ENCODE measurements at regions not wholly inside any gene's neighbourhood (a gene's known extent, or its start where the extent isn't known, plus 50 kb on each side); places are given as distances from the start of the nearest gene placed in this dataset.

- DNase-seq, result no peak
Measured at GRCh38 chr7:21146642-21147423, 281.1 kb upstream of the SP4 start.

- no peak for DNase-seq
Measured at GRCh38 chr7:21149809-21150208, 278.1 kb upstream of the SP4 start.

- no peak for DNase-seq
Measured at GRCh38 chr7:21154614-21155013, 273.3 kb upstream of the SP4 start.

GRCh38 chr7:21159506-21159905 is 268.4 kb upstream of the SP4 start:
- DNase-seq, result no peak

- DNase-seq, result no peak
Measured at GRCh38 chr7:21160401-21160800, 267.5 kb upstream of the SP4 start.

- no peak for DNase-seq
Measured at GRCh38 chr7:21167942-21168341, 259.9 kb upstream of the SP4 start.

GRCh38 chr7:21169667-21170580 is 258.0 kb upstream of the SP4 start:
- no peak for DNase-seq

- DNase-seq, result no peak
Measured at GRCh38 chr7:21172800-21173199, 255.1 kb upstream of the SP4 start.

- no peak for DNase-seq
Measured at GRCh38 chr7:21173436-21173835, 254.4 kb upstream of the SP4 start.

GRCh38 chr7:21175714-21176113 is 252.2 kb upstream of the SP4 start:
- DNase-seq, result no peak

GRCh38 chr7:21184942-21185652 is 242.8 kb upstream of the SP4 start:
- DNase-seq, result no peak

GRCh38 chr7:21185653-21186265 is 242.1 kb upstream of the SP4 start:
- no peak for DNase-seq

GRCh38 chr7:21191321-21192073 is 236.4 kb upstream of the SP4 start:
- DNase-seq, result no peak

GRCh38 chr7:21192657-21193056 is 235.2 kb upstream of the SP4 start:
- DNase-seq, result no peak

GRCh38 chr7:21193895-21194294 is 234.0 kb upstream of the SP4 start:
- DNase-seq, result no peak

GRCh38 chr7:21194936-21195335 is 232.9 kb upstream of the SP4 start:
- DNase-seq, result no peak

GRCh38 chr7:21198921-21199320 is 229.0 kb upstream of the SP4 start:
- DNase-seq, result no peak

- no peak for DNase-seq
Measured at GRCh38 chr7:21200503-21200902, 227.4 kb upstream of the SP4 start.

GRCh38 chr7:21214657-21215056 is 213.2 kb upstream of the SP4 start:
- DNase-seq, result no peak

GRCh38 chr7:21215307-21215706 is 212.6 kb upstream of the SP4 start:
- no peak for DNase-seq

- DNase-seq, result no peak
Measured at GRCh38 chr7:21217365-21217764, 210.5 kb upstream of the SP4 start.

GRCh38 chr7:21218155-21218554 is 209.7 kb upstream of the SP4 start:
- no peak for DNase-seq

All from skin of body (tissue), 1 donor.